Upper lobe of left lung (tissue), 6 donors: ENCODE measurements at regions not wholly inside any gene's neighbourhood (a gene's known extent, or its start where the extent isn't known, plus 50 kb on each side); places are given as distances from the start of the nearest gene placed in this dataset.

Source experiments
- ATAC-seq, 2 donors: fragments of 200-7000 bp; cut with Tn5 transposase; one replicate each; pipeline ENCODE4 v1.9.1; 2022; ENCODE audit warnings: mild to moderate bottlenecking in 2 of 2, moderate library complexity in 2 of 2; ENCODE audit not compliant: low FRiP score in 2 of 2
- DNase-seq, 2 donors: peaks; one replicate each; pipeline ENCODE4 v3.0.0-alpha.2; 2019 to 2020
- H3K27ac ChIP-seq, 4 donors: fragments of 200-600 bp; sonication (generic); one replicate each; pipeline ENCODE4 v1.5.1; 2016 to 2019
- H3K27me3 ChIP-seq, 4 donors: fragments of 200-600 bp; sonication (generic); one replicate each; pipeline ENCODE4 v1.5.1; 2017 to 2019
- H3K36me3 ChIP-seq, 4 donors: fragments of 200-600 bp; sonication (generic); one replicate each; pipeline ENCODE4 v1.5.1; 2016 to 2019
- H3K4me1 ChIP-seq, 4 donors: fragments of 200-600 bp; sonication (generic); one replicate each; pipeline ENCODE4 v1.5.1; 2018 to 2019
- H3K4me3 ChIP-seq, 4 donors: fragments of 200-600 bp; sonication (generic); one replicate each; pipeline ENCODE4 v1.5.1; 2017 to 2019; ENCODE audit warnings: mild to moderate bottlenecking in 2 of 4, moderate library complexity in 1 of 4
- H3K9me3 ChIP-seq, 4 donors: fragments of 200-600 bp; sonication (generic); one replicate each; pipeline ENCODE4 v1.5.1; 2018 to 2019
- EP300 ChIP-seq, 4 donors: sonication (generic); formaldehyde crosslinking; IDR thresholded peaks; one replicate each; pipeline ENCODE4 v1.5.1; 2017; ENCODE audit warnings: antibody characterized with exemption in 4 of 4, control low read depth in 2 of 4
- POLR2A ChIP-seq, 4 donors: fragments of 450-650 bp; IDR thresholded peaks; one replicate each; pipeline ENCODE4 v1.5.1; 2016 to 2017; ENCODE audit warnings: antibody characterized with exemption in 4 of 4, mild to moderate bottlenecking in 2 of 4
- POLR2AphosphoS5 ChIP-seq, 2 donors: sonication (generic); formaldehyde crosslinking; IDR thresholded peaks; one replicate each; pipeline ENCODE4 v1.5.1; 2017; ENCODE audit warnings: antibody characterized with exemption in 2 of 2
- WGBS, 2 donors: methylation state at CpG; one replicate each; pipeline ENCODE4 v1.1.5; 2017 to 2018; 5-methylcytosine and 5-hydroxymethylcytosine counted together
- TF ChIP-seq, protein P1 (sequence below), 6 experiments: fragments of 450-650 bp in 4 of 6; fragments of 200-600 bp in 2 of 6; sonication (generic) in 2 of 6; IDR thresholded peaks; one replicate each; pipeline ENCODE4 v1.5.1; 2016 to 2019; ENCODE audit warnings: antibody characterized with exemption in 6 of 6
- donor health status: DM: no; HTN: no; CAD: no; lungs with moderate emphysema.
- donor health status: DM: no; HTN: yes; CAD: no; lungs with severe emphysema.

DNA sequence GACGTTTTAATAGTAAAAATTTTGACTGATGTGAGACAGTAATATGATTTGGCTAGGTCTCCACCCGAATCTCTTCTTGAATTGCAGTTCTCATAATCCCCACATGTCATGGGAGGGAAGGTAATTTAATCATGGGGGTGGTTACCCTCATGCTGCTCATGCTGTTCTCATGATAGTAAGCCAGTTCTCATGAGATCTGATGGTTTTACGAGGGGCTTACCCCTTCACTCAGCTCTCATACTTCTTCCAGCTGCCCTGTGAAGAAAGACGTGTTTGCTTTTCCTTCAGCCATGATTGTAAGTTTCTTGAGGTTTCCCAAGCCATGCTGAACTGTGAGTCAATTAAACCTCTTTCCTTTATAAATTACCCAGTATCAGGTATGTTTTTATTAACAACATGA is 327.0 kb upstream of the CDH7 start:
- no peaks in the 10 kb centered on the region for H3K36me3 ChIP-seq
- TF ChIP-seq POLR2A (IDR thresholded peaks at IDR 0.05) (no peak), POLR2AphosphoS5 (IDR thresholded peaks at IDR 0.05) (no peak), EP300 (IDR thresholded peaks at IDR 0.05) (no peak)
- TF ChIP-seq, protein P1, sequence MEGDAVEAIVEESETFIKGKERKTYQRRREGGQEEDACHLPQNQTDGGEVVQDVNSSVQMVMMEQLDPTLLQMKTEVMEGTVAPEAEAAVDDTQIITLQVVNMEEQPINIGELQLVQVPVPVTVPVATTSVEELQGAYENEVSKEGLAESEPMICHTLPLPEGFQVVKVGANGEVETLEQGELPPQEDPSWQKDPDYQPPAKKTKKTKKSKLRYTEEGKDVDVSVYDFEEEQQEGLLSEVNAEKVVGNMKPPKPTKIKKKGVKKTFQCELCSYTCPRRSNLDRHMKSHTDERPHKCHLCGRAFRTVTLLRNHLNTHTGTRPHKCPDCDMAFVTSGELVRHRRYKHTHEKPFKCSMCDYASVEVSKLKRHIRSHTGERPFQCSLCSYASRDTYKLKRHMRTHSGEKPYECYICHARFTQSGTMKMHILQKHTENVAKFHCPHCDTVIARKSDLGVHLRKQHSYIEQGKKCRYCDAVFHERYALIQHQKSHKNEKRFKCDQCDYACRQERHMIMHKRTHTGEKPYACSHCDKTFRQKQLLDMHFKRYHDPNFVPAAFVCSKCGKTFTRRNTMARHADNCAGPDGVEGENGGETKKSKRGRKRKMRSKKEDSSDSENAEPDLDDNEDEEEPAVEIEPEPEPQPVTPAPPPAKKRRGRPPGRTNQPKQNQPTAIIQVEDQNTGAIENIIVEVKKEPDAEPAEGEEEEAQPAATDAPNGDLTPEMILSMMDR (IDR thresholded peaks at IDR 0.05) = no peak
- H3K4me3 ChIP-seq = no peak overlapping the region
- 71 to 74% methylated on average over 4 of the region's 4 CpGs for WGBS, 2 donors
- H3K9me3 ChIP-seq = no peaks in the 10 kb centered on the region
- no peaks in the 10 kb centered on the region for H3K4me1 ChIP-seq
- H3K27me3 ChIP-seq = no peaks in the 10 kb centered on the region
- ATAC-seq = no peak
- DNase-seq = no peak
- no peak overlapping the region for H3K27ac ChIP-seq

DNA sequence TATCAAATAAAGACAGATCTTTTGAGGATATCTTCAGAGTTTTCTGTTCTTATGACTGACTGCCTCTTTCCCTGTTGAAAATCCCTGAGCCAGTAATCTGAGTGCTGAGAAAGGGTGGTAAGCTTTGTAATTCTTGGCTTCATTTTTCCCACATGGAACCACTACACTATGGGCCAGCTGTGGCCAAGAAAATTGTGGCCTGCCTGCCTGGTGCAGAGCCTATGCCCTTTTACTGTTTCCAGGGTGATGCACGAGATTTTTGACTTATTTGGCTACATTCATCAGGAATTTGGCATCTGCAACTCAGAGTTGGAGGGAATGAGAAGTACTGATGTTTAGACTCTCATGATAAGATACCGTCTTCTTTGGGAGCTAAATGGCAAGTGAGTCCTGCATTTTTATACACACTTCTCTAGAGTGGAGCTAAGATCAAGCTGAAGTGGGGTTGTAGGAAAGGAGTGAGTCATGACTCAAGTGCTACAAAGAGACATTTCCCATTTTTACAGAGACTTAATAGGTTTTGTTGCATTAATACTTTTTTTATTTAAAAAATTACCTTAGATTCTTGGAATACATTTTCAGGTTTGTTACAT is 328.2 kb upstream of the CDH7 start:
- Histone ChIP-seq H3K27me3 (no peaks in the 10 kb centered on the region), H3K9me3 (no peaks in the 10 kb centered on the region), H3K36me3 (no peaks in the 10 kb centered on the region), H3K27ac (no peak overlapping the region), H3K4me1 (no peaks in the 10 kb centered on the region), H3K4me3 (no peak overlapping the region)
- ATAC-seq (no peak), DNase-seq (no peak)
- WGBS, 2 donors = 37 to 58% methylated on average over 2 of the region's 2 CpGs
- TF ChIP-seq, protein P1 (IDR thresholded peaks at IDR 0.05) = no peak
- TF ChIP-seq POLR2A (IDR thresholded peaks at IDR 0.05) = no peak
- TF ChIP-seq POLR2AphosphoS5 (IDR thresholded peaks at IDR 0.05) = no peak
- TF ChIP-seq EP300 (IDR thresholded peaks at IDR 0.05) = no peak

DNA sequence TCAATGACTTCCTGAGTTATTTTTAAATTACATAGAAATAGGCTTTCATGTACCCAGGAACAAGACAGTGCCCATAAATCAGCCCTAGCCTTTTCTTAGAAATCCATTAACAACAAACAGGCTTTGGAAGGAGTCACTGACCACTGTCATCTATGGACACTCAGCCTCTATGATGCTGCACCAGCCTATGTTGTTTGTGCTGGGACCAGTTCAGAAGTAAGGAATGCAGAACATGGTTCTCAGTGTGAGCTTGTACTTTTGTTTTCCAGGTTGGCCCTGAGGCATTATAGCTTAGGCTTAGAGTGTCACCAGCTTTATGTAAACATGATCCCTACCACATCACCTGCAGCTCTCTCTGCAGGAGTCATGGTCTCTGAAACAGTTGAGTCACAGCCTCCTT is 335.7 kb upstream of the CDH7 start:
- TF ChIP-seq EP300 (IDR thresholded peaks at IDR 0.05) (no peak), POLR2A (IDR thresholded peaks at IDR 0.05) (no peak), POLR2AphosphoS5 (IDR thresholded peaks at IDR 0.05) (no peak)
- TF ChIP-seq, protein P1 (IDR thresholded peaks at IDR 0.05) = no peak
- H3K4me3 ChIP-seq = no peak overlapping the region
- DNase-seq (no peak), ATAC-seq (no peak)
- no peaks in the 10 kb centered on the region for H3K9me3 ChIP-seq
- no peaks in the 10 kb centered on the region for H3K36me3 ChIP-seq
- no peaks in the 10 kb centered on the region for H3K27me3 ChIP-seq
- H3K27ac ChIP-seq = no peak overlapping the region
- H3K4me1 ChIP-seq = no peaks in the 10 kb centered on the region

DNA sequence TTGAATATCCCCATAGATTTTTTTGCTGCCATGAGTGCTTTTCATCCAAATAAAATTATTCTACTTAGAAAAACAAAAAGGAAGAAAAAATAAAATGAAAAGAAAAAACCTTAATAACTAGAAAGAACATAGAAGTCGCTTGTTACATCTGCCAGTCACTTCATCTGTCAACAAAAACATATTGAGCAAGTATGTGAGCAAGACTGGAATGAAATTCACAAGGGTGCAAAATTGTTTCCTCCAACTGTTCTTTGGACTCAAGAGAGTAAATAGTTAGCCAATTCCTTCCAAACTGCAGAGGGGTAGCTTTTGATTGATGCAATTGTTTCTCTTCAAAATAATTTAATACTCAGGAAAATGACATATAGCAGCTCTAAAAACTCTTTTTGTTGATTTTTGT is 336.3 kb upstream of the CDH7 start:
- Histone ChIP-seq H3K4me1 (no peaks in the 10 kb centered on the region), H3K36me3 (no peaks in the 10 kb centered on the region), H3K27ac (no peak overlapping the region), H3K4me3 (no peak overlapping the region), H3K27me3 (no peaks in the 10 kb centered on the region), H3K9me3 (no peaks in the 10 kb centered on the region)
- TF ChIP-seq, protein P1 (IDR thresholded peaks at IDR 0.05) = no peak
- TF ChIP-seq POLR2A (IDR thresholded peaks at IDR 0.05) (no peak), POLR2AphosphoS5 (IDR thresholded peaks at IDR 0.05) (no peak), EP300 (IDR thresholded peaks at IDR 0.05) (no peak)
- DNase-seq = no peak
- WGBS, 2 donors = 71 to 74% methylated on average over 1 of the region's 1 CpG
- ATAC-seq = no peak

DNA sequence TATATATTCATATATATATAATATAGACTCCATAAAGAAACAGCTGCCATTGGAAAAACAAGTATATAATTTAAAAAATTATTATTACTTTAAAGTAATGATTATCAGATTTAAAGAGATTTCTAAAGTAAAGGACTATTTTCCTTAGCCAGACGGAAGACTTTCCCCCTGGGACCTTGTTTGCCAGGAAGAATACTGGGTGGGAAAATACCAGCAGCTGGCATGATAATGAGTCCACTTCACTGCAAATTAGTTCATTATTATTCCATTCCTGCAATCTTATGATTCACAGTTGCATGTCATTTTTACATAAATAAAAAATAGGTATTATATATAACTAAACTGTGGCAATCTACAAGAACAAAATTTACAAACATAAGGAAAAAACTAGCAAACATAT is 339.8 kb upstream of the CDH7 start:
- DNase-seq = no peak
- Histone ChIP-seq H3K4me1 (no peaks in the 10 kb centered on the region), H3K9me3 (no peaks in the 10 kb centered on the region), H3K27me3 (no peaks in the 10 kb centered on the region), H3K27ac (no peak overlapping the region), H3K36me3 (no peaks in the 10 kb centered on the region), H3K4me3 (no peak overlapping the region)
- TF ChIP-seq POLR2A (IDR thresholded peaks at IDR 0.05) (no peak), EP300 (IDR thresholded peaks at IDR 0.05) (no peak)
- 77 to 88% methylated on average over 1 of the region's 1 CpG for WGBS, 2 donors
- no peak for ATAC-seq
